H1 (cell line): ENCODE measurements at regions not wholly inside any gene's neighbourhood (a gene's known extent, or its start where the extent isn't known, plus 50 kb on each side); places are given as distances from the start of the nearest gene placed in this dataset.

Experiments used
- BRCA1 ChIP-seq: IDR thresholded peaks from 2 replicates; pipeline ENCODE4 v1.6.1; 2012; ENCODE audit warnings: low read depth, low read length, improper control_type of control experiment
- CBX8 ChIP-seq: fragments of 300-800, 300-1000 bp; sonication (generic); IDR thresholded peaks from 2 replicates; pipeline ENCODE4 v1.7.1; 2016; ENCODE audit warnings: low read depth, low read length, borderline replicate concordance
- EZH2 ChIP-seq: fragments of 200-600 bp; sonication (generic); IDR thresholded peaks from 2 replicates; pipeline ENCODE4 v1.7.1; 2012; ENCODE audit warnings: low read depth, mild to moderate bottlenecking, moderate library complexity, low read length, inconsistent platforms; ENCODE audit not compliant: severe bottlenecking
- GABPA ChIP-seq: IDR thresholded peaks from 2 replicates; pipeline ENCODE4 v1.6.1; 2011; ENCODE audit warnings: mild to moderate bottlenecking, low read length, moderate library complexity, borderline replicate concordance; ENCODE audit not compliant: insufficient read depth
- JUN ChIP-seq: IDR thresholded peaks from 2 replicates; pipeline ENCODE4 v1.6.1; 2011; ENCODE audit warnings: low read depth, mild to moderate bottlenecking, improper control_type of control experiment, low read length
- POLR2A ChIP-seq, 2 experiments: IDR thresholded peaks; 1 replicate in 1 of 2; 2 replicates in 1 of 2; pipeline ENCODE4 v1.6.1; 2011; ENCODE audit warnings: low read depth in 2 of 2, low read length in 2 of 2, mild to moderate bottlenecking in 2 of 2; ENCODE audit errors: control extremely low read depth in 1 of 2
- RAD21 ChIP-seq, 2 experiments: IDR thresholded peaks in 1 of 2; conservative IDR thresholded peaks in 1 of 2; 2 replicates each; pipeline ENCODE4 v1.6.1; 2011; ENCODE audit warnings: low read depth in 2 of 2, low read length in 2 of 2, improper control_type of control experiment in 1 of 2, inconsistent platforms in 1 of 2, mild to moderate bottlenecking in 1 of 2, moderate library complexity in 1 of 2
- SIN3A ChIP-seq, 2 experiments: IDR thresholded peaks in 1 of 2; conservative IDR thresholded peaks in 1 of 2; 2 replicates each; pipeline ENCODE4 v1.6.1; 2011 to 2012; ENCODE audit warnings: low read length in 2 of 2, improper control_type of control experiment in 1 of 2, low read depth in 1 of 2, mild to moderate bottlenecking in 1 of 2
- ZNF274 ChIP-seq: IDR thresholded peaks from 2 replicates; pipeline ENCODE4 v1.7.0; 2012; ENCODE audit warnings: low read length, borderline replicate concordance; ENCODE audit errors: extremely low read depth
- TF ChIP-seq, protein P1 (sequence below), 3 experiments: IDR thresholded peaks; 1 replicate in 2 of 3; 2 replicates in 1 of 3; pipeline versions ENCODE4 v1.5.1 to v1.6.1; 2011; ENCODE audit warnings: low read length in 3 of 3, mild to moderate bottlenecking in 3 of 3, inconsistent platforms in 2 of 3, low read depth in 1 of 3, moderate library complexity in 1 of 3; ENCODE audit not compliant: insufficient read depth in 1 of 3; ENCODE audit errors: control extremely low read depth in 1 of 3
- TF ChIP-seq, protein P2 (sequence below): IDR thresholded peaks from 2 replicates; pipeline ENCODE4 v1.6.1; 2011; ENCODE audit warnings: low read length, improper control_type of control experiment

GRCh38 chr2:12263730-12264129, 453.0 kb upstream of the TRIB2 start:
- TF ChIP-seq CBX8: no peak
- no peak for TF ChIP-seq POLR2A (IDR thresholded peaks at IDR 0.05; ENCODE audit: control extremely low read depth in 1 of 2, low read depth in 2 of 2, low read length in 2 of 2)
- TF ChIP-seq EZH2: no peak
- TF ChIP-seq, protein P1, sequence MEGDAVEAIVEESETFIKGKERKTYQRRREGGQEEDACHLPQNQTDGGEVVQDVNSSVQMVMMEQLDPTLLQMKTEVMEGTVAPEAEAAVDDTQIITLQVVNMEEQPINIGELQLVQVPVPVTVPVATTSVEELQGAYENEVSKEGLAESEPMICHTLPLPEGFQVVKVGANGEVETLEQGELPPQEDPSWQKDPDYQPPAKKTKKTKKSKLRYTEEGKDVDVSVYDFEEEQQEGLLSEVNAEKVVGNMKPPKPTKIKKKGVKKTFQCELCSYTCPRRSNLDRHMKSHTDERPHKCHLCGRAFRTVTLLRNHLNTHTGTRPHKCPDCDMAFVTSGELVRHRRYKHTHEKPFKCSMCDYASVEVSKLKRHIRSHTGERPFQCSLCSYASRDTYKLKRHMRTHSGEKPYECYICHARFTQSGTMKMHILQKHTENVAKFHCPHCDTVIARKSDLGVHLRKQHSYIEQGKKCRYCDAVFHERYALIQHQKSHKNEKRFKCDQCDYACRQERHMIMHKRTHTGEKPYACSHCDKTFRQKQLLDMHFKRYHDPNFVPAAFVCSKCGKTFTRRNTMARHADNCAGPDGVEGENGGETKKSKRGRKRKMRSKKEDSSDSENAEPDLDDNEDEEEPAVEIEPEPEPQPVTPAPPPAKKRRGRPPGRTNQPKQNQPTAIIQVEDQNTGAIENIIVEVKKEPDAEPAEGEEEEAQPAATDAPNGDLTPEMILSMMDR (IDR thresholded peaks at IDR 0.05; ENCODE audit: control extremely low read depth in 1 of 3, insufficient read depth in 1 of 3, low read depth in 1 of 3, low read length in 3 of 3): no peak
- TF ChIP-seq GABPA: no peak
- no peak for TF ChIP-seq BRCA1
- no peak for TF ChIP-seq SIN3A (conservative IDR thresholded peaks at IDR 0.05 in 1 of 2, IDR thresholded peaks at IDR 0.05 in 1 of 2; ENCODE audit: low read depth in 1 of 2, low read length in 2 of 2)
- TF ChIP-seq, protein P2, sequence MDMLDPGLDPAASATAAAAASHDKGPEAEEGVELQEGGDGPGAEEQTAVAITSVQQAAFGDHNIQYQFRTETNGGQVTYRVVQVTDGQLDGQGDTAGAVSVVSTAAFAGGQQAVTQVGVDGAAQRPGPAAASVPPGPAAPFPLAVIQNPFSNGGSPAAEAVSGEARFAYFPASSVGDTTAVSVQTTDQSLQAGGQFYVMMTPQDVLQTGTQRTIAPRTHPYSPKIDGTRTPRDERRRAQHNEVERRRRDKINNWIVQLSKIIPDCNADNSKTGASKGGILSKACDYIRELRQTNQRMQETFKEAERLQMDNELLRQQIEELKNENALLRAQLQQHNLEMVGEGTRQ: no peak
- no peak for TF ChIP-seq JUN
- TF ChIP-seq ZNF274: no peak
- TF ChIP-seq RAD21 (IDR thresholded peaks at IDR 0.05 in 1 of 2, conservative IDR thresholded peaks at IDR 0.05 in 1 of 2; ENCODE audit: low read depth in 2 of 2, low read length in 2 of 2): no peak
